GM18508 (cell line): ENCODE measurements at regions not wholly inside any gene's neighbourhood (a gene's known extent, or its start where the extent isn't known, plus 50 kb on each side); places are given as distances from the start of the nearest gene placed in this dataset.

Source experiments
- ATAC-seq: cut with Tn5 transposase; IDR thresholded peaks from one replicate; pipeline ENCODE4 v1.9.1; 2021; ENCODE audit warnings: moderate number of reproducible peaks; ENCODE audit not compliant: insufficient read depth, unreplicated experiment

DNA sequence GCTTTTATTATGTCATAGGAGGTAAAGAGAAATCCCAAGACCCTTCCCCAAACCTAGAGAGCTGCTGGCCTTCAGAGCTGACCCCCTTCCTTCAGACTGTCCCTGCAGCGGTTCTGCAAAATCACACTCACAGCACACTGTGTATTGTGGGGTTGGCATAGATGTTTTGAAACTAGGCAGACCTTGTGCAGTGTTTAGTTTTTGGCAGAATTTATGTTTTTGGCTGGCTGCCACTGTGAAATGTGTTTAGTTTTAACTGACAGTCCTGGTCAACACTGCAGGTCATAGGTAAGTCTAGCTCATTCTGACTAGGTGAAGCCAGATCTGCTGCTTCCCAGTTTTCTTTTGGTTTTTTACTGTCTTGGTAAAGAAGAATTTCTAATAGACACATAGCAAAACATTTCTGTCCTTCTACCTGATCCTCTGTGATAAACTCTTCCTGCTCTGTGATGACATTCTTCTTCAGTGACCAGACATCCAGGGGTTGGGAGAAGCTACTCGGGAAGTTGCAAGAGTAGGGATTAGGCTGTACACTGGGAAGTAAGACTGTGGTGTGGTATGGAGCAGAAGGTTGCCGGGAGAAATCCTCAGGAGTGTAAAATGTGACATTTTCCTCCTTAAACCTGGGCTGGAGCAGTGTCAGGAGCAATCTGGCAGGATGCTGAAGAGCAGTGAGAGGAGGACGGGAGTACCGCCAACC, 209.6 kb upstream of the MCTP2 start:
- ATAC-seq = no peak

DNA sequence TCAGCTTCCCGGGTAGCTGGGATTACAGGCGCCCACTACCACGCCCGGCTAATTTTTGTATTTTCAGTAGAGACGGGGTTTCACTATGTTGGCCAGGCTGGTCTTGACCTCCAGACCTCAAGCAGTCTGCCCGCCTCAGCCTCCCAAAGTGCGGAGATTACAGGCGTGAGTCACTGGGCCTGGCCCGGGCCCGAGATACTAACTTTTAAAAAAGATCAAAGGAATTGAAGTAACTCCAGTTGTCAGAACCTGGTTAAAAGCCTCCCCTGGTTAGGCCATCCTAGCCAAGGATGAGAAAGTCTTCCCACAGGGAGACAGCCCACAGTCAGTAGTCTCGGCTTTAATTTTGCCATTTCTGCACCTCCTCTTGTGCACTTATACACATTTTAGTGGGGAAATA, 212.3 kb upstream of the MCTP2 start:
- no peak for ATAC-seq

DNA sequence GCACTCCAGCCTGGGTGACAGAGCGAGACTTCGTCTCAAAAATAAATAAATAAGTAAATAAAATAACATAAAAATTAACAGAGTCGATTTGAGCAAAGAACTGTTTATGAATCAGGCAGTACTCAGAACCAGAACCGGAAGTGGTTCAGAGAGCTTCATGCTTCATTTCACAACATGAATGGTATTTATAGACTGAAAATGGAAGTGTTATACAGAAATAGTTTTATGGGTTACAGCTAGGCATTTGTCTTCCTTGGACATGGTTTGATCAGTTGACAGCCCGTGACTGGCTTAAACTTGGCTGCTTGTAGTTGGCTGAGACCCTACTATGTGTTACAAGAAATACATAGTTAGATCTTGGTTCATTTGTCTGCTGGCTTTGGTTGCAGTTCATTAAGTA, 216.0 kb upstream of the MCTP2 start:
- no peak for ATAC-seq

DNA sequence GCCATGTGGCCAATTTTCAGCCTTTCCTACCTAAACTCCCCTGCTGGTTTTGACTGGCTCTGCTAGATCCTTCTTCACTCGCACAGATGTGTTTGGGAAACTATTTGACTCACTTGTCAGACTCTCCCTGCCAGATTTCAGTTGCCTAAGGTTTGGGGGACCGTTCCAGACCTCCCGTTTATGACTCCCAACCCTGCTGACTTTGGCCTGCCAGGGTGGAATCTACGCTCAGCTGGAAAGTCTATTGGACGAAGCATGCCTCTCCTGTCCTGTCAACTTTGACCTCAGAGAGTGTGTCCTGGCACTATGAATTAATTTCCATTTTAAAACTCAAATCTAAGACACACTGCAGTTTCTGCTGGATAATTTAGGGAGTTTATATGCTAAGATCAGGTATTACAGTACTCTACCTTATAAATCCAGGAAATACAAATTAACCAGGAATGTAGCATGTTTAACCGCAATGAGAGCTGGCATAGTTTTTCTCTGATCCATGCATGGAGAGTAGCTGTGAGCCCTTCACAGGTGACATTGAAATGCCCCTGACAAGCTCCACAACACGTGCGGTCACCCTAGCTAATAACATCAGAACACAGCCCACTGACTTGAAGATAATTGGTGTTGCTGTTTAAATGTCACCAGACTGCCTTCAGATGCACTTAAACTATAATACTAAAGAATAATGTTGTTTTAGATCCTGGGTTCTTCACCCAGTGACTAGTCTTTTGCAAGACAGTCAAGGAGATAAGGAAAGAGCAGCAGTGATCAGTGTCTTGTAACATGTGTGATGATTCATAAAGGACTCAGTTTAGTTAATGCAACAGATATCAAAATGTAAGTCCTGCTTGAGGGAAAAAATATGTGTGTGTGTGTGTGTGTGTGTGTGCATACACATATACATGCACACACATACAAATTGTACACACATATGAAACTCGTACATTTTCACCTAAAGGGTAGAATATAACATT, 223.0 kb upstream of the MCTP2 start:
- no peak for ATAC-seq

DNA sequence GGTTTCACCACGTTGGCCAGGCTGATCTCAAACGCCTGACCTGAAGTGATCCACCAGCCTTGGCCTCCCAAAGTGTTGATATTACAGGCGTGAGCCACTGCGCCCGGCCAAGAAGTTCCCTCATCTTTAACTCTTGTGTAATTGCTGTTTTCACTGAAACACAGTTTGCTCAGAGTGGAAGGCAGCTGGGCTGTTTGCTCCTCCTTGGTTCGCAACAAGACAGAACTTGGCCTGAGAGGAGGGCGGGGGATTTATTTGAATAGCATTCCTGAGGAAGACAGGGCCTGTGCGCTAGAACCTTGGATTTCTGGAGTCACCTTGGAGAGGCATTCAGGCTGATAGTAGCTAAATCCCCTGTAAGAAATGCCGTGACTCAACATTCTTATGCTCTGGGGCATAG, 226.7 kb upstream of the MCTP2 start:
- ATAC-seq = no peak

DNA sequence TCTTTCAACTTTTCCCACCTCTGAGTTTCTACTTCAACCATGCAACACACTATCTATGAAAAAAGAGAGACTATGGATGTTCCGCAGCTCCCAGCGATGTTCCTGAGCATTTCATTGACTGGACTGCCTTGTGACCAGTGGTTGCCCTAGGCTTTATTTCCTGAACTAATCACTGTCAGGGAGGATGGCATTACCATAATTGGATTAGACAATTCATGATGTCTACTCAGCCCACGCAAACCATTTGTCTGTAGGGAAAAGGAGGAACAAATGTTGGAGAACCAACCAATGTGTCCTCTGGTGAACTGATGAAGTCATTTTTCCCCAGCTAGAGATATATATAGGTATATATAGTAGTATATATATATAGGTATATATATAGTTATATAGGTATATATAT, 229.3 kb upstream of the MCTP2 start:
- no peak for ATAC-seq

DNA sequence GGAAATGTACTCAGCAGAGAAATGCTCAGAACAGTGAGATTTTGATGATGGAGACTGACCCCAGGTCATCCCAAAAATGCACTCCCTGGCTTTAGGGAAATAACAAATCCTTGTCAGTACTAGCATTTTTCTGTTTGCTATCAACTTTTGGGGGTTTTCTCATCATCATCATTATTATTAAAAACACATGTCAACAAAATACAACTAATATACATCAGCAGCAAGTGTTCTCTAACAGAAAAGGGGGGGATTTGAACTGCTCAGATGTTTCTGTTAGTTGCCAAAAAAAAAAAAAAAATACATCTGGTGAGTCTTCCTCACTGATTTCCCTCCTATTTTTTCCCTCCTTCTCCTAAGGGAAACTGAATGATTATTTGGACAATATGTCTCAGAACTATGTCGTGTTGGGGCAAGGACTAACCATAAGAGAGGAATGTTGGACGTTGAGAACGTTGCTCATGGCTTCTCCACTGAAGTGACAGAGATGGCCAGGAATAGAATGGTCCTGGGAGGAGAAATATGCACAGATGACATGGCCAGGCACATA, 230.0 kb upstream of the MCTP2 start:
- no peak for ATAC-seq

DNA sequence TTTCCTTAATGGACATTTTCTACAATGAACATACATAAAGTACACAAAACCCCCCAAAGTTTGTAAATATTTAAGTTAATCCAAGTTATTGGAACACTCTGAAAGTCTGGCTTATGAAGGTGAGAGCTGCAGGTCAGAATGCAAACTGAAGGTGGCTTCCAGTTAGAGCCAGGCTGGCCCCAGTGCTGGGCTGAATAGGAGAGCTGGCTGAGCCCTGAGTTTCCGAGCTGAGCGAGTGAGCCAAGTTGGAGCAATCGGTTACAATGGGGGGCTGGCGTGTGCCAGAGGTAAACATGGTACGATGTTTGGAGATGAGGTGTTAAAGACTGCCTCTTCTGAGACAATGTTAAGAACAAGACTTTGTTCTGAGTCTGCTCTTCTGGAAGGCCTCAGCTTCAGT, 230.8 kb upstream of the MCTP2 start:
- no peak for ATAC-seq

DNA sequence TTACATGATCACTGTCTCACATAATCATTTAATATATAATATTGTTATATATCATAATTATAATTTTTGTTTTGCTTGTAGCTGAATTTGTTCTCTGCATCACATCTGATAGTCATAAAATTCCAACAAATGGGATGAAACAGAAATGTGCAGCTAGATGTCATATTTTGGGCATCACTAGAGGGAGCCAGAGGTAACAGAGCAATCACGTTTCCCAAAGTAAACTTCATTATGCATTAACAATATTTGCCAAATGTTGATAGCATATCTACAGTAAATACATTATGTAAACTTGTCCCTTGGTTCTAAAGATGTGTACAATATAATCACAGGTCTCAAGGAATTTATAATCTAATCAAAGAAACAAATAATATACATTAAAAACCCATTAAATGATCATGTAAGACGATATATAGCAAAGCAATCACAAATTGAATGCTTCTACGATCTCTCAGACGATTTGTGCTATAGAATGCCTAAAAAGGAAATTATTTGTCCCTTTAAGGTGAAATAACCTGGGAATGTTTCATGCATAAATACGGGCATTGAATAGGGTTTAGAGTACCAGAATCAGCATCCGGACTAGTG, 234.2 kb upstream of the MCTP2 start:
- ATAC-seq = no peak

DNA sequence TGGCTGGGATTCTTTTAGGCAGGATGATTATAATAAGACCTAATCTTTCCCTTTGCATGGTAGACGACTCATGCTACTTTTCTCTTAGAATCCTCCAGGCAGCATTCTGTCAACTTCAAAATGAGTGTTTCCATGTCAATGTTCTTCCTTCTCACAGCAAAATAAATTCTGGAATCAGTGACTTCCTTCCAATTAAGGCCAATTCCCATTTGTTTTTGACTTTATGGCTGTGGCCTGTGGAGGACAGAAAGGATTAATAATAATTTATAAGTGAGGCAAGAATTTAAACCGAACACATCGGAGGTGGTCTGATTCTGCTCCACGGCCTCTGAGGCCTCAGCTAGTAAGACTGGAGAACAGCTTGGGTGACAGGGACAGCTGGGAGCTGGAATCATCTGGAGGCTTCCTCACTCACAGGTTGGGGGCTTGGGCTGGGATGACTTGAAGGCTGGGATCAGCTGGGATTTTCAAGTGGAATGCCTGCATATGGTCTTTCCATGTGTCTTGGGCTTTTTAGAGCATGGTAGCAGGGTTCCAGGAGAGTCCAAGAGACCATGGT, 241.8 kb upstream of the MCTP2 start:
- ATAC-seq = no peak

DNA sequence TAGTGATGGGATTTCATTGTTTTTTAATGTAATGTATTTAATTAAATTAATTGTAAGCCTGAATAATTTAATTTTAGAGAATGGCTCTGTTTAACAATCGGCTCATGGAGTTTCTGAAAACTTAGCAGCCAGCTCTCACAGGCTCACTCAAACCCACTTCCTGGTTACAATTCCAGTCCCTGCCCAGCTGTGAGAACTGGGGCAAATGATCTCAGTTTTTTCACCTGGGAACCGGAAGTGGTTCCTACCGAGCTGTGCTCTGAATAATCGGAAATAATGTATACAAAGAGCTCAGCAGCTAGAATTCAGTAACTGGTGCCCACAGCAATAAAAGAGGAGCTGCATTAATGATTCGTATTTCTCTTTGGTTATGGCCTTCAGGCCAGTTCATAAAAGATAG, 244.3 kb upstream of the MCTP2 start:
- peak; percentile 48 for ATAC-seq

DNA sequence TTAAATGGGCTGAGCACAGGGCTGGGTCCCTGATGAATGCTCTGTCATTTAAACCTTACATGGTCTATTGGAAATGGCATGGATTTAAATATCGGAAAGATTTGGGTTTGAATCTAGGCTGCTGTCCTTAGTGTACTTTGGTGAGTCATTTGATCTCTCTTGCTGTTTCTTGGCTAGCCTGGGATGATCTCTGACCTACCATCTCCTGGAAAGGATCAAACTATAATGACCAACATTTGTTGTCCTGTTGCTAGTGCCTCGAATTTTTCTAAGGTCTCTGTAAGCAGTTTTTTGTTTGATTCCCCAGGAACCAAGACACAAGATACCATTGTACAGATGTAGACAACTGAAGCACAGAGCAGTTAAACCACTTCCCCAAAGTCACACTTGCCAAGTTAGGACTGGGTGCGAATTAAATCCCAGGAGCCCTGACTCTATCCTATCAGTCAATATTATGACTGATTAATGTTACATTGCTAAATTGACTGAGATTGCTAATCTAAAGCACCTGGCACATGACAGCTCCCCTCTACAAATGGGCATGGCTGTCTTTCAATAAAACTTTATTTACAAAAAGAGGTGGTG, 244.9 kb upstream of the MCTP2 start:
- no peak for ATAC-seq

DNA sequence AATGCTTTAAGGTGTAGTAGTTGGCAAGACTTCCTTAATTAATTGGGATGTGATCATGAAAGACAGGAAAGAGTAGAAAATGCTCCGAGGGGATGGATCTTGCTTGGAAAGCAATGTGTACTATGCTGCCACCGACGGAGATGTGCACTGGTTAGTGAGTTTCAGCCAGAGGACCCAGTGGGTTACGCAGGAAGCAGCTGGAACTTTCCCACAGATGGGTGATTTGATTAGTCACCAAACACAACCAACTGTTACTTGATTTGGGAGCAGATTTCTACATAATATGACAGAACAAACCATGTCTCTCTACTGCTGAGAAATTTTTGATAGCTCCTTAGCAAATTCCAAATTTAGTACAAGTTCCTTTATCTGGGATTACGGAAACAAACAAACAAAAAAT, 245.4 kb upstream of the MCTP2 start:
- ATAC-seq = no peak

DNA sequence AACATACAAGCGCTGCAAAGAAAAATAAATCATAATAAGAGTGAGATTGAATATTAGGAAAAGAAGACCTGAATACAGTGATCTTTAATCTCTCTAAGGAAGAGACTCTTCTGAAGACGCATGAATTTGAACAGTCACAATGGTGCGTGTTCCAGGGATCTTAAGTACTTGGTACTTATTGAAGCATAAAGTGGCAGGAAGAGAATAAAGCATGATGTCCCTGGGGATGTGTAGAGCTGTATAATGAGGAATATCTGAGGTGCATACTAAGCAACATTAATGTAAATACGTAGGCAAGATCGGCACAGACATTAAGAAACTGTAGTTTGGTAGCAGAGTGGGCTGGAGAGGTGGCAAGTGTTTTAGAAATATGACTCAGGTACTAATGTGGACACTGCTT, 246.2 kb upstream of the MCTP2 start:
- no peak for ATAC-seq

DNA sequence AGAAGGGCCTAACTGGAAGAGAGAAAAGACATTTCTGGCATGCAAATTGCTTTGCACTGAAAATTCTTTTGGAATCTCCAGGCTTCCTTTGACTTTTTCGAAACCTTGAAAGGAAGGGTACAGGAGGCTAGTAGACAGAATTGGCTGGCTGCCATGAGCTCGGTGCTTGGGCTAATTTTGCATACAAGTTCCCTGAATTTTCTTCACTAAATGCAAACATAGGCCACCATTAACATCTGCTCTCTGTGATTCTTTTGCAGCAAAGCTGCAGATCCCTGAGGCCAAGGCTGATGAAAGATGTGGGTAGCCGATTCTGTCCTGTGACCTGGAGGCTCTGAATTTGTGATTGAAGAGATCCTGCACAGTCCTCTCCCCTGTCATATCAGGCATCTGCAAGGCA, 247.8 kb upstream of the MCTP2 start:
- ATAC-seq = no peak

DNA sequence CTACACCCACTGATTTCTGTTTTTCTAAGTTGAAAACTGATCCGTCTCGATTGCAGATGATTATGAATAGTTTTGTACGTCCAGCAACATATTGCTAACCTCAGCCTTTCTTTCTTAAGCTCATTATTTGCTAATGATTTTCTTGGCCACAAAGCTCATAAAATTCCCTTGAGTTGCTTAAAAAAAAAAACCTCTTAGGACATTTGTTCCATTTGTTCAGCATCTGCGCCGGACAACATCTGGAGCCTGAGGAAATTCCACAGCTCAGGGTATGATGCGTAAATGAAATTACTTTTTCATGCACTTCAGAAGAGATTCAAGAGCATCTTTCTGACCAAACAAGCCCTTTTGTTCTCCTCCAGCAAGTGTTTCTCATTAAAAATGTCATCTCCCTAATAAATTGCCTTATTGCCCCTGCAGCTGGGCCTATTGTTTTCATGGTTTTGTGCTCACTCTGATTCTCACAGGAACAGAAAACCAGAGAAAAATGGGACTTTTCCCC, 249.1 kb upstream of the MCTP2 start:
- ATAC-seq = no peak

DNA sequence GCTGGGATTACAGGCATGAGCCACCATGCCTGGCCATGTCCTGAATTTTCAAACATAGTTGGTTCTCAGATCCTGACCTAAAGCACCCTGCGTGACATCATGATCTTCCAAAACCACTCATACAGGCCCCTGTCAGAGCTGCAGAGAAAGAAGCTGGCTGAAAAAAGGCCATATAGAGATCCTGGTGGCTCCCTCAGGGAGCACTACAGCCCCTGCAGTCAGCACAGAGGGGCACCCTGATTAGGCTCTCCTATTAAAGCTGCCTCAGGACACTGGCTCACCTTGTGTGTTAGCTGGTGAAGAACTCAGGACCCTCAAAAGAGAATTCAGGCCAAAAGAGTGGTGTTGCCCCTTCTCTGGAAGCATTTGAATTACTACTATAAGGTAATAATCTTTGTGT, 249.7 kb upstream of the MCTP2 start:
- no peak for ATAC-seq

DNA sequence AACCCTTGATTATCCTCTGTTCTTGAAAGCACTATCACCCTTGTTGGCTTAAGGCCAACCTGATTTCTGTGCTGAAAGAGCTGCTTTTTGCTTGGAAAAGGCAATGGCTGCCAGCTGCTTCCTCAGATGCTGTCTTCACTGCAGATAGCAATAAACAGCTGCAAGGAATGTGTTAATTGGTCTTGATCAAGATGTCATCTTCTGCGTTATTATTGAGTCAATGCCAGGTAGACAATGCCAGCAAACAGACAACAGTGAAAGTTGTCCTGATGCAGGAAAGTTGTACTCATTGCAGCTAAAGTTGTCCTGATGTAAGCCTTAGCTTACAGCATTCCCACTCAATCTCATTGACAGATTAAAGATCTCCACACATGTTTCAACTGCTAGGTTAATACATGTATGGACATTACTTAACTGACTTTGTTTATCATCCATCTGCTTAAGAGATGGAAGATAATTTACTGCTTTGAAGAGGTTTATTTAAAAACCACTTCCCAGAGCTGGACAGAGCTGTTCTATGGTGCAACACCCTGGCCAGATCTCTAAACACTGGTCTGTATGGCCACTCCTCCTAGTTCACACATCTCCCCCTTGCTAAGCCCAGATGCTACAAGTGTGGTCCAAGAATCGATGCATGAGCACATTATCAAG, 251.0 kb upstream of the MCTP2 start:
- ATAC-seq = no peak

DNA sequence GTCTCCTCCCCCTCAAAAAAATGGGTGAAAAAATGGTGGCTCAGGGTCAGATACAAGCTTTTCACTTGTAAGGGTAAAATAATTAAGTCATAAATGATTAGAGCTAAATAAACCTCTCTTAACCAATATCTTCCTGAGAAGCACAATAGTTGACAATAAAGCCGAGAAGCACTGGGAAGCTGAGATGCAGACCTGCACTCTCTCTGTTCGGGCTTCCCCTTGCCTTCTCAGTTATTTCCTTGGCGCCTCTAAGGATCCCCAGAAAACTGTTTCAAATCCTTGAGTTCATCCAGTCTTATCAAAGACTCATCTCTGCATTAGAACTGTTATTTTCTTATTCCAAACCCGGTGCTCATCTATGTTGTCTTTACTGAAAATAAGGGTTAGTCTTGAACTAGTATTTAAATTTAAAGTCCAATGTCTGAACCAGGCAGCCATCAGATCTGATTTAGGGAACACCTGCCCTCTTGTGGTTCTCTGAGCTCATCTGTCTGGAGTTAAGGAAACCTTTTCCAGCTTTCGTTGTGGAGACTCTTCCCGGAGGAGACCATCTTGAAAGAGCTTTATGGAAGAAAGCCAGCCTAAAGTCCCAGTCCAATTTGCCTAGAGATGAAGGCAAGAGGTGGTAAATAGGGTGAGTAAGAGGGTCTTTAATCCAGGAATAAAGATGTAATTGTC, 256.4 kb upstream of the MCTP2 start:
- ATAC-seq = no peak
